B cell (primary cell): ENCODE measurements at regions not wholly inside any gene's neighbourhood (a gene's known extent, or its start where the extent isn't known, plus 50 kb on each side); places are given as distances from the start of the nearest gene placed in this dataset.

Experiments used
- EZH2 ChIP-seq: IDR thresholded peaks from 2 replicates; pipeline ENCODE4 v1.6.1; 2012; ENCODE audit warnings: borderline replicate concordance, low read depth, mild to moderate bottlenecking, moderate library complexity, low read length; ENCODE audit not compliant: insufficient read depth, poor library complexity, severe bottlenecking
- TF ChIP-seq, protein P1 (sequence below): fragments of 200-600 bp; IDR thresholded peaks from one replicate; pipeline ENCODE4 v1.8.0; 2022; ENCODE audit warnings: antibody characterized with exemption, mild to moderate bottlenecking

DNA sequence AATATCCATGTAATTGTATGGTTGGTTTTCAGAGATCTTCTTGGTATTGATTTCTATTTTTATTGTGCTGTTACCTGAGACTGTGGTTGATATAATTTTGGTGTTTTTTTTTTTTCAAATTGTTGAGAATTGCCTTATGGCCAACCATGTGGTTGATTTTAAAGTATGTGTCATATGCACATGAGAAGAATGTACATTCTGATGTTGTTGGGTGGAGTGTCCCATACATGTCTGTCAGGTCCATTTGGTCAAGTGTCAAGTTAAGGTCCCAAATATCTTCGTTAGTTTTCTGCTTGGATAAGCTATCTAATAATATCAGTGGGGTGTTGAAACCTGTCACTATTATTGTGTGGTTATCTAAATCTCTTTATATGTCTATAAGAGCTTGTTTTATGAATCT is 160.0 kb upstream of the ITGA1 start:
- TF ChIP-seq EZH2: no peak
- TF ChIP-seq, protein P1, sequence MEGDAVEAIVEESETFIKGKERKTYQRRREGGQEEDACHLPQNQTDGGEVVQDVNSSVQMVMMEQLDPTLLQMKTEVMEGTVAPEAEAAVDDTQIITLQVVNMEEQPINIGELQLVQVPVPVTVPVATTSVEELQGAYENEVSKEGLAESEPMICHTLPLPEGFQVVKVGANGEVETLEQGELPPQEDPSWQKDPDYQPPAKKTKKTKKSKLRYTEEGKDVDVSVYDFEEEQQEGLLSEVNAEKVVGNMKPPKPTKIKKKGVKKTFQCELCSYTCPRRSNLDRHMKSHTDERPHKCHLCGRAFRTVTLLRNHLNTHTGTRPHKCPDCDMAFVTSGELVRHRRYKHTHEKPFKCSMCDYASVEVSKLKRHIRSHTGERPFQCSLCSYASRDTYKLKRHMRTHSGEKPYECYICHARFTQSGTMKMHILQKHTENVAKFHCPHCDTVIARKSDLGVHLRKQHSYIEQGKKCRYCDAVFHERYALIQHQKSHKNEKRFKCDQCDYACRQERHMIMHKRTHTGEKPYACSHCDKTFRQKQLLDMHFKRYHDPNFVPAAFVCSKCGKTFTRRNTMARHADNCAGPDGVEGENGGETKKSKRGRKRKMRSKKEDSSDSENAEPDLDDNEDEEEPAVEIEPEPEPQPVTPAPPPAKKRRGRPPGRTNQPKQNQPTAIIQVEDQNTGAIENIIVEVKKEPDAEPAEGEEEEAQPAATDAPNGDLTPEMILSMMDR: no peak
